Astrocyte (in vitro differentiated cells and primary cell): ENCODE measurements at regions not wholly inside any gene's neighbourhood (a gene's known extent, or its start where the extent isn't known, plus 50 kb on each side); places are given as distances from the start of the nearest gene placed in this dataset.

Experiments
- DNase-seq: peaks from one replicate; pipeline ENCODE4 v3.0.0-alpha.2; 2010; ENCODE audit warnings: low read depth
- FAIRE-seq: peaks from 2 replicates; lab custom pipeline; 2011; peaks lifted over from hg19 to GRCh38; lab: Jason Lieb, UNC
- H2AFZ ChIP-seq: 2 replicates; pipeline ENCODE4 v1.6.0; 2012; ENCODE audit warnings: low read depth, low read length, inconsistent platforms
- H3K27ac ChIP-seq: 2 replicates; pipeline ENCODE4 v1.5.1; 2011; ENCODE audit warnings: low read depth, low read length, inconsistent platforms
- H3K27me3 ChIP-seq: 2 replicates; pipeline ENCODE4 v1.6.0; 2011; ENCODE audit warnings: low read length, inconsistent platforms; ENCODE audit not compliant: insufficient read depth
- H3K36me3 ChIP-seq: 2 replicates; pipeline ENCODE4 v1.5.1; 2011; ENCODE audit warnings: low read length, inconsistent platforms; ENCODE audit not compliant: insufficient read depth
- H3K4me1 ChIP-seq: 2 replicates; pipeline ENCODE4 v1.5.1; 2011; ENCODE audit warnings: low read length, inconsistent platforms; ENCODE audit not compliant: insufficient read depth
- H3K4me2 ChIP-seq: 2 replicates; pipeline ENCODE4 v1.6.0; 2012; ENCODE audit warnings: low read length, inconsistent platforms
- H3K4me3 ChIP-seq: 2 replicates; pipeline ENCODE4 v1.5.1; 2011; ENCODE audit warnings: low read depth, mild to moderate bottlenecking, low read length, inconsistent platforms; ENCODE audit not compliant: insufficient read depth
- H3K79me2 ChIP-seq: 2 replicates; pipeline ENCODE4 v1.6.0; 2012; ENCODE audit warnings: mild to moderate bottlenecking, low read length, inconsistent platforms; ENCODE audit not compliant: insufficient read depth
- H3K9ac ChIP-seq: 2 replicates; pipeline ENCODE4 v1.6.0; 2012; ENCODE audit warnings: mild to moderate bottlenecking, low read length, inconsistent platforms
- H3K9me3 ChIP-seq: 2 replicates; pipeline ENCODE4 v1.5.1; 2012; ENCODE audit warnings: low read depth, mild to moderate bottlenecking, low read length, inconsistent platforms; ENCODE audit not compliant: insufficient read depth
- H4K20me1 ChIP-seq: 2 replicates; pipeline ENCODE4 v1.6.0; 2012; ENCODE audit warnings: low read length, inconsistent platforms; ENCODE audit not compliant: insufficient read depth
- H3K27ac Mint-ChIP-seq: one replicate; pipeline ENCODE4 v1.8.0; 2021; ENCODE audit warnings: mild to moderate bottlenecking, mixed read lengths; ENCODE audit not compliant: unreplicated experiment
- H3K27me3 Mint-ChIP-seq: one replicate; pipeline ENCODE4 v1.8.0; 2021; ENCODE audit warnings: low read depth, mixed read lengths; ENCODE audit not compliant: unreplicated experiment
- H3K36me3 Mint-ChIP-seq: one replicate; pipeline ENCODE4 v1.8.0; 2021; ENCODE audit warnings: low read depth, mixed read lengths; ENCODE audit not compliant: unreplicated experiment
- H3K4me1 Mint-ChIP-seq: one replicate; pipeline ENCODE4 v1.8.0; 2021; ENCODE audit warnings: low read depth, mixed read lengths; ENCODE audit not compliant: unreplicated experiment
- H3K4me3 Mint-ChIP-seq: one replicate; pipeline ENCODE4 v1.8.0; 2021; ENCODE audit warnings: mild to moderate bottlenecking, moderate library complexity, mixed read lengths; ENCODE audit not compliant: unreplicated experiment
- H3K9me3 Mint-ChIP-seq: one replicate; pipeline ENCODE4 v1.8.0; 2021; ENCODE audit warnings: mild to moderate bottlenecking, mixed read lengths; ENCODE audit not compliant: unreplicated experiment
- EZH2 ChIP-seq: IDR thresholded peaks from 2 replicates; pipeline ENCODE4 v1.6.1; 2012; ENCODE audit warnings: mild to moderate bottlenecking, low read length, inconsistent platforms; ENCODE audit not compliant: insufficient read depth
- TF ChIP-seq, protein P1 (sequence below): IDR thresholded peaks from 2 replicates; pipeline ENCODE4 v1.5.1; 2011; ENCODE audit warnings: low read depth, mild to moderate bottlenecking, inconsistent platforms, low read length, moderate library complexity; ENCODE audit not compliant: insufficient read depth

DNA sequence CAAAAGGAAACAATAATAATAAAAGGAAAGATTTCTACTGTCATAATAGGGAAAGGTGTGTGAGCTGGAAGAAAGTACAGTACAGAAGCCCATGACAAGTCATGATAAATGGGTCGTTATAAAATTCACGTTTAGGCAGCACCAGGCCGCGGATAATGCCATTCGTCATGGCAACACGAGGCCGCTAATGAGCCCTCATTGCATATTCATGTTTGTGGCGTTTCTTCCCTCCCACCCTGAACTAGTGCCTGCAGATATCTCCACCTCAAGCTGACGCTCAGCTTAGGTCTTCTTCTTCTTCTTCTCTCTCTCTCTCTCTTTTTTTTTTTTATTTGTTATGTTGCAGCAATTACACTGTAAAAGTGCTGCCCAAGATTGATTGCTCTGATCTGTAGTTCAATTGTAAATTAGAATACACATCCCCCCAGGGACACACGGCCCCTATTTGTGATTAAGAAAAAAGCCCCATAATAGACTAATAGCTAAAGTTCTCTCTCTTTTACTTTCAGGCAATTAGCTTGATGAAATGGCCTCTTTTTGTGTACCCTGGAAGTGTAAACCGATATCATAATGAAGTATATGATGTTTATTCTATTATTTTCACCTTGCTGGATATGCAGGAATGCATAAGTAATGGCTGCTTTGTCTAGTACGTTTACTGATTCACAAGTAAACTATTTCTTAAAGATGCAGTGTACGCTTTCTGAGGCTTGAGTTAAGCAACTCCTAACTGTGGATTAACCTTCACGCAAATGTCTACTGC lies 61.9 kb upstream of the NR2F2 start:
- no peaks in the 10 kb centered on the region for H4K20me1 ChIP-seq
- H3K4me1 ChIP-seq: peaks cover 49% of the 10 kb centered on the region
- Mint-ChIP-seq H3K27ac (peak overlapping the region; percentile 63), H3K4me3 (no peak overlapping the region), H3K27me3 (no peaks in the 10 kb centered on the region), H3K9me3 (no peaks in the 10 kb centered on the region), H3K36me3 (peaks cover 12% of the 10 kb centered on the region), H3K4me1 (peaks cover 44% of the 10 kb centered on the region)
- peak overlapping the region; percentile 32 for H3K9ac ChIP-seq
- peak; percentile 86 for DNase-seq
- peak overlapping the region; percentile 36 for H2AFZ ChIP-seq
- H3K27me3 ChIP-seq: no peaks in the 10 kb centered on the region
- TF ChIP-seq, protein P1, sequence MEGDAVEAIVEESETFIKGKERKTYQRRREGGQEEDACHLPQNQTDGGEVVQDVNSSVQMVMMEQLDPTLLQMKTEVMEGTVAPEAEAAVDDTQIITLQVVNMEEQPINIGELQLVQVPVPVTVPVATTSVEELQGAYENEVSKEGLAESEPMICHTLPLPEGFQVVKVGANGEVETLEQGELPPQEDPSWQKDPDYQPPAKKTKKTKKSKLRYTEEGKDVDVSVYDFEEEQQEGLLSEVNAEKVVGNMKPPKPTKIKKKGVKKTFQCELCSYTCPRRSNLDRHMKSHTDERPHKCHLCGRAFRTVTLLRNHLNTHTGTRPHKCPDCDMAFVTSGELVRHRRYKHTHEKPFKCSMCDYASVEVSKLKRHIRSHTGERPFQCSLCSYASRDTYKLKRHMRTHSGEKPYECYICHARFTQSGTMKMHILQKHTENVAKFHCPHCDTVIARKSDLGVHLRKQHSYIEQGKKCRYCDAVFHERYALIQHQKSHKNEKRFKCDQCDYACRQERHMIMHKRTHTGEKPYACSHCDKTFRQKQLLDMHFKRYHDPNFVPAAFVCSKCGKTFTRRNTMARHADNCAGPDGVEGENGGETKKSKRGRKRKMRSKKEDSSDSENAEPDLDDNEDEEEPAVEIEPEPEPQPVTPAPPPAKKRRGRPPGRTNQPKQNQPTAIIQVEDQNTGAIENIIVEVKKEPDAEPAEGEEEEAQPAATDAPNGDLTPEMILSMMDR: no peak
- TF ChIP-seq EZH2: no peak
- H3K36me3 ChIP-seq: peaks cover 2% of the 10 kb centered on the region
- peak overlapping the region; percentile 4 for H3K4me3 ChIP-seq
- H3K79me2 ChIP-seq: peaks cover 6% of the 10 kb centered on the region
- no peak for FAIRE-seq
- no peaks in the 10 kb centered on the region for H3K9me3 ChIP-seq
- H3K27ac ChIP-seq: peak overlapping the region; percentile 80
- H3K4me2 ChIP-seq: peak overlapping the region; percentile 62

DNA sequence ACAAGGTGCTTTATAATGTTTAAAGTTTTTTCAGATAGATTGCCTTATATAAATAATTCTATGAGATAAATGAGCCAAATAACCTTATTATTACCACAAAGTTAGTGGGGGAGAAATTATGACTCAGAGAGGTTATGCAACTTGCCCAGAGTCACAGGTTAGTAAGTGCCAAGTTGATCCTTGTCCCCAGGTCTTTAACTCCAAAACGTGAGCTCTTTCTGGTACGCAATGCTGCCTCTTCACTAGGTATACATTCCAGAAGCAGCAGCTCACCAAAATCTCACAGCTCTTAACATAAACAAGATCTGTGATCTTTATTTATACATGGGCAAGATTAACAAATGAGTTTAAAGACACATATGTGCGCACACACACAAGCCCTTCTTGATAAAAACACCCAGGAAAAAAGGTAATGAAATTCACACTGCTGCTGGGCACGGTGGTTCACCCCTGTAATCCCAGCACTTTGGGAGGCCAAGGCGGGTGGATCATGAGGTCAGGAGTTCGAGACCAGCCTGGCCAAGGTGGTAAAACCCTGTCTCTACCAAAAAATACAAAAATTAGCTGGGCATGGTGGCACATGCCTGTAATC lies 59.8 kb upstream of the NR2F2 start:
- no peak overlapping the region for H2AFZ ChIP-seq
- peak overlapping the region; percentile 60 for H3K27ac ChIP-seq
- no peaks in the 10 kb centered on the region for H3K9me3 ChIP-seq
- peaks cover 59% of the 10 kb centered on the region for H3K4me1 ChIP-seq
- H3K27me3 ChIP-seq: no peaks in the 10 kb centered on the region
- H3K9ac ChIP-seq: peak overlapping the region; percentile 11
- no peaks in the 10 kb centered on the region for H4K20me1 ChIP-seq
- Mint-ChIP-seq H3K4me3 (no peak overlapping the region), H3K36me3 (peaks cover 12% of the 10 kb centered on the region), H3K4me1 (peaks cover 54% of the 10 kb centered on the region), H3K27ac (no peak overlapping the region), H3K9me3 (no peaks in the 10 kb centered on the region), H3K27me3 (no peaks in the 10 kb centered on the region)
- FAIRE-seq (no peak), DNase-seq (peak; percentile 76)
- no peak overlapping the region for H3K4me3 ChIP-seq
- no peak for TF ChIP-seq EZH2
- TF ChIP-seq, protein P1: no peak
- H3K4me2 ChIP-seq: peak overlapping the region; percentile 9
- peaks cover 15% of the 10 kb centered on the region for H3K79me2 ChIP-seq
- H3K36me3 ChIP-seq: peaks cover 2% of the 10 kb centered on the region

DNA sequence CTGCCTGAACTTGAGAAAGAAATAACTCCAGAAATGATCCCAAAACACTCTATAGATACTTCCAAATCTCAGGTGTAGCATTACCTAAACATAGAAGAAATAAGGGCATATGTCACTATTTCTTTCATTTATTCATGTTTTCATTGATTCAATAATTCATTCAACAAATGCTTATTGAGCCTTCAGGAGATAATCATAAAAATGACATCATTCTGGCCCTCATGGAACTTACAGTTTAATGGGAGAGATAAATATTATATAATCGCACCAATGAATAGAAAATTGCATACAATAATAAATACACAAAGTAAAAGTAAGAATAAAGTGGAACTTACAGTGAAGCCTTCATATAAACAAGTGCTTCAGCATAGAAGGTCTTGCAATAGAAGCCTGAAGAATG lies 58.1 kb upstream of the NR2F2 start:
- Histone ChIP-seq H3K4me3 (no peak overlapping the region), H3K36me3 (peaks cover 2% of the 10 kb centered on the region), H3K9me3 (no peaks in the 10 kb centered on the region), H3K9ac (no peak overlapping the region), H2AFZ (no peak overlapping the region), H3K4me1 (peaks cover 71% of the 10 kb centered on the region), H3K79me2 (peaks cover 21% of the 10 kb centered on the region), H3K27ac (peak overlapping the region; percentile 85), H4K20me1 (no peaks in the 10 kb centered on the region), H3K27me3 (no peaks in the 10 kb centered on the region), H3K4me2 (no peak overlapping the region)
- Mint-ChIP-seq H3K9me3 (peaks cover under 1% of the 10 kb centered on the region), H3K4me1 (peaks cover 53% of the 10 kb centered on the region), H3K27ac (no peak overlapping the region), H3K27me3 (no peaks in the 10 kb centered on the region), H3K36me3 (peaks cover 12% of the 10 kb centered on the region), H3K4me3 (no peak overlapping the region)
- no peak for DNase-seq
- peak; percentile 5 for FAIRE-seq
- TF ChIP-seq, protein P1: no peak
- TF ChIP-seq EZH2: no peak
